ENCODE measurements at regions not wholly inside any gene's neighbourhood (a gene's known extent, or its start where the extent isn't known, plus 50 kb on each side); places are given as distances from the start of the nearest gene placed in this dataset.

DNA sequence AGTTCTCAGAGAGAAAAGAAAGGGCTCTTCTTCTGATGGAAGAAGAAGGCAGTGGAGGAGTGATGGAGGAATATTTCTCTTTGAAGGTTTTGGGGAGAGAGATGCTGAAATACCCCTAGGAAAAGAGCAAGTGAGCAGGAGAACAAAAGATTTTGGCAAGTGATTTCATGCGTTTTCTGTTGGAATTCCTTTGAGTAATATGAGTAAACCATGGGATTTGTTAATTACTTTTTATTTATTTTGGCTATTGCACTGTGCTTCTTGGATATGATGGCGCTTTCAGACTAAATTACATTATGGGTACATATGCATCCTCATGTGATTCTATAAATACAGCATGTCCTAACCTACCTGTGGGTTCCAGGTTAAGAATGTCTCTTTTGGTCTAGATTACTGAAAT is 210.1 kb upstream of the PTGFR start:
- Mint-ChIP-seq H3K4me3 (no peak overlapping the region), H3K9me3 (peaks cover 1% of the 10 kb centered on the region), H3K4me1 (ENCODE audit: low read depth) (no peaks in the 10 kb centered on the region), H3K36me3 (ENCODE audit: low read depth) (no peaks in the 10 kb centered on the region), H3K27me3 (peaks cover 2% of the 10 kb centered on the region), H3K27ac (no peak overlapping the region)
- CTCF ChIA-PET, result no interaction called here
- TF ChIP-seq, protein P1, sequence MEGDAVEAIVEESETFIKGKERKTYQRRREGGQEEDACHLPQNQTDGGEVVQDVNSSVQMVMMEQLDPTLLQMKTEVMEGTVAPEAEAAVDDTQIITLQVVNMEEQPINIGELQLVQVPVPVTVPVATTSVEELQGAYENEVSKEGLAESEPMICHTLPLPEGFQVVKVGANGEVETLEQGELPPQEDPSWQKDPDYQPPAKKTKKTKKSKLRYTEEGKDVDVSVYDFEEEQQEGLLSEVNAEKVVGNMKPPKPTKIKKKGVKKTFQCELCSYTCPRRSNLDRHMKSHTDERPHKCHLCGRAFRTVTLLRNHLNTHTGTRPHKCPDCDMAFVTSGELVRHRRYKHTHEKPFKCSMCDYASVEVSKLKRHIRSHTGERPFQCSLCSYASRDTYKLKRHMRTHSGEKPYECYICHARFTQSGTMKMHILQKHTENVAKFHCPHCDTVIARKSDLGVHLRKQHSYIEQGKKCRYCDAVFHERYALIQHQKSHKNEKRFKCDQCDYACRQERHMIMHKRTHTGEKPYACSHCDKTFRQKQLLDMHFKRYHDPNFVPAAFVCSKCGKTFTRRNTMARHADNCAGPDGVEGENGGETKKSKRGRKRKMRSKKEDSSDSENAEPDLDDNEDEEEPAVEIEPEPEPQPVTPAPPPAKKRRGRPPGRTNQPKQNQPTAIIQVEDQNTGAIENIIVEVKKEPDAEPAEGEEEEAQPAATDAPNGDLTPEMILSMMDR (IDR thresholded peaks at IDR 0.05), result no peak
- ATAC-seq, result no peak
- DNase-seq, result no peak
- POLR2A ChIA-PET, result no interaction called here
- intact Hi-C loops (cut with micrococcal nuclease), result no loop called here

DNA sequence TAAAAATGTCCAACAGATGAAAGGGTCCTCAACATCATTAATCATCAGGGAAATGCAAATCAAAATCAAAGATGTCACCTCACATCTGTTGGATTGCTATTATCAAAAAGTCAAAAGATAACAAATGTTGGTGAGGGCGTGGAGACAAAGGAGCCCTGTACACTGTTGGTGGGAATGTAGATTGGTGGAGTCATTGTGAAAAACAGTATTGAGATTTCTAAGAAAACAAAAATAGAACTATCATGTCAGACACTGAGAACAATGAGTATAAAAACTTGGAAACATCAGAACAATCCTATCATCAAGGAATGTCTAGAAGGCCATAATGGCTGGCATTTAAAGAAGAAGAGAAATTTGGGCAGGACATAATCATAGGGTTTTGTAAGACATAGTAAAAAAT is 209.2 kb upstream of the PTGFR start:
- no peak overlapping the region for H3K4me3 Mint-ChIP-seq
- intact Hi-C loops (cut with micrococcal nuclease), result no loop called here
- TF ChIP-seq, protein P1 (IDR thresholded peaks at IDR 0.05), result no peak
- ChIA-PET POLR2A (no interaction called here), CTCF (no interaction called here)
- no peak for DNase-seq
- no peaks in the 10 kb centered on the region for H3K36me3 Mint-ChIP-seq (ENCODE audit: low read depth)
- ATAC-seq, result no peak
- no peak overlapping the region for H3K27ac Mint-ChIP-seq
- H3K9me3 Mint-ChIP-seq, result peaks cover 1% of the 10 kb centered on the region
- H3K27me3 Mint-ChIP-seq, result peaks cover 2% of the 10 kb centered on the region
- no peaks in the 10 kb centered on the region for H3K4me1 Mint-ChIP-seq (ENCODE audit: low read depth)

DNA sequence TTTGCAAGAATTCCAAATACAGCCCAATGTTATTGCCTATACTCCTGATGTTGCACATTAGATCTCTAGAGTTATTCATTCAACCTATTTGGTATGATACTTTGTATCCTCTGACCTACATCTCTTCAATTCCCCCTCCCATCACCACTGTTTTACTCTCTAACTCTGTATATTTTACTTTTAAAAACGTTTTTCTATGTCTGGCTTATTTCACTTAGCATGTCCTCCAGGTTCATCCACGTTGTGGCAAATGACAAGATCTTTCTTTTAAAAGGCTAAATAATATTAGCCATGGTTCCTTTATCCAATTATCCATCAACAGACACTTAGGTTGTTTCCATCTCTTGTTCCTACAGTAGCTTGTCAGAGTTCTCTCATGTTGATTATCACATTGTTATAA is 207.1 kb upstream of the PTGFR start:
- Mint-ChIP-seq H3K4me1 (ENCODE audit: low read depth) (no peaks in the 10 kb centered on the region), H3K36me3 (ENCODE audit: low read depth) (no peaks in the 10 kb centered on the region), H3K4me3 (no peak overlapping the region), H3K9me3 (peaks cover 1% of the 10 kb centered on the region), H3K27ac (no peak overlapping the region), H3K27me3 (no peaks in the 10 kb centered on the region)
- POLR2A ChIA-PET, result no interaction called here
- DNase-seq (no peak), ATAC-seq (no peak)
- TF ChIP-seq, protein P1 (IDR thresholded peaks at IDR 0.05), result no peak
- CTCF ChIA-PET, result no interaction called here
- intact Hi-C loops (cut with micrococcal nuclease), result no loop called here

DNA sequence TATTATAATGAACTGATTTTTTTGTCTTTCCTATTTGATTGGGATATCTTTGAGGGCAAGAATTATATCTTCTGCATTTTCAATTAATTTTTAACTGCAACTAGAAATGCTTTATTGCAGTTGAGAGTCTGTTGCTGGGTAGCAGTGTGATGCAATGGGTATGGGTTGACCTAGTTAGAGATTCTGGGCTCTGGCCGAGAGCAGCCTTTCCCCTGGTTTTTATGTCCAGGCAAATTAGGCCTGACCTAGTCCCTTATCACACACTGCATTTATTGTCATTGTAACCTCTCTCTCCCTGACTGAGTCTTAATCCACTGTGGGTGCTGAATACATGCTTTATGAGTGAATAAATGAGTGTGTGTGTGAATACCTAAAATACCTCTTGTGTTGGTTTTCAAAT is 206.4 kb upstream of the PTGFR start:
- Mint-ChIP-seq H3K9me3 (peaks cover 1% of the 10 kb centered on the region), H3K4me3 (no peak overlapping the region), H3K27me3 (no peaks in the 10 kb centered on the region), H3K27ac (no peak overlapping the region), H3K36me3 (ENCODE audit: low read depth) (no peaks in the 10 kb centered on the region), H3K4me1 (ENCODE audit: low read depth) (no peaks in the 10 kb centered on the region)
- intact Hi-C loops (cut with micrococcal nuclease), result no loop called here
- TF ChIP-seq, protein P1 (IDR thresholded peaks at IDR 0.05), result no peak
- CTCF ChIA-PET, result no interaction called here
- no peak for ATAC-seq
- POLR2A ChIA-PET, result no interaction called here
- DNase-seq, result no peak

DNA sequence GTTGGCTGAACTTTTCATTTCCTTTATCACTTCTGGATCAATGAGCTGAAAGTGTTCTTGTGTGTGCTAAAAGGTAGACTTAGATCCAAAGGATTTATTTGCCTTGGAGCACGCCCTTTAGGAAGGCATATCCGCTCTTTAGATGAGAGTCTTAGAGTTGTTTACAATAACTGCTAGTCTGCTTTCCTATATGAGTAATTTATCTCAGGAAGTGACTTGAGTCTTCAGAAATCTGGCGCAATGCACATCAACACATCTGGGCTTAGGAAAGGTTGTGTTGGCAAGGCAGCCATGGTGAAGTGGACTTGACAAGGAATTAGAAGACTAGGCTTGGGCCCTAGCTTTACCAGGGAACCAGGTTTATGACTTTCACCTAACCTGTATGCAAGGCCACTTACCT is 204.1 kb upstream of the PTGFR start:
- TF ChIP-seq, protein P1 (IDR thresholded peaks at IDR 0.05), result no peak

More for the DNA sequence above, 204.1 kb upstream of the PTGFR start:
- POLR2A ChIA-PET, result no interaction called here
- Mint-ChIP-seq H3K36me3 (ENCODE audit: low read depth) (no peaks in the 10 kb centered on the region), H3K27ac (no peak overlapping the region), H3K4me1 (ENCODE audit: low read depth) (no peaks in the 10 kb centered on the region), H3K4me3 (no peak overlapping the region), H3K27me3 (no peaks in the 10 kb centered on the region), H3K9me3 (peaks cover under 1% of the 10 kb centered on the region)
- intact Hi-C loops (cut with micrococcal nuclease), result no loop called here
- CTCF ChIA-PET, result no interaction called here
- ATAC-seq, result no peak
- DNase-seq, result no peak

Data from activated CD8-positive, alpha-beta T cell treated with anti-CD3 and anti-CD28 coated beads for 36 hours (primary cell).